Neural cell (in vitro differentiated cells): ENCODE measurements at regions not wholly inside any gene's neighbourhood (a gene's known extent, or its start where the extent isn't known, plus 50 kb on each side); places are given as distances from the start of the nearest gene placed in this dataset.

ENCODE experiments used
- H2AFZ ChIP-seq: fragments of 200-600, 300-800 bp; sonication (generic), shearing (Covaris generic); 2 replicates; pipeline ENCODE4 v1.6.0; 2014; ENCODE audit warnings: low read depth, mild to moderate bottlenecking, antibody characterized with exemption, low read length, moderate library complexity
- H3F3A ChIP-seq: fragments of 200-600 bp; shearing (Covaris generic); 2 replicates; pipeline ENCODE4 v1.6.1; 2016; ENCODE audit warnings: mild to moderate bottlenecking, moderate library complexity, mixed read lengths, antibody characterized with exemption, low read length; ENCODE audit not compliant: insufficient read depth, poor library complexity, severe bottlenecking
- H3K27ac ChIP-seq: fragments of 200-600, 300-800 bp; sonication (generic), shearing (Covaris generic); 2 replicates; pipeline ENCODE4 v1.5.1; 2014; ENCODE audit warnings: mild to moderate bottlenecking, low read length, moderate library complexity
- H3K27me3 ChIP-seq: fragments of 300-800, 200-600 bp; sonication (generic), shearing (Covaris generic); 2 replicates; pipeline ENCODE4 v1.6.0; 2014; ENCODE audit warnings: mild to moderate bottlenecking, low read depth, low read length, moderate library complexity; ENCODE audit not compliant: insufficient read depth
- H3K36me3 ChIP-seq: fragments of 300-800, 200-600 bp; sonication (generic), shearing (Covaris generic); 2 replicates; pipeline ENCODE4 v1.5.1; 2014; ENCODE audit warnings: mild to moderate bottlenecking, antibody characterized with exemption, low read length, moderate library complexity; ENCODE audit not compliant: insufficient read depth
- H3K4me2 ChIP-seq: fragments of 300-800, 200-600 bp; sonication (generic), shearing (Covaris generic); 2 replicates; pipeline ENCODE4 v1.6.0; 2014; ENCODE audit warnings: mild to moderate bottlenecking, low read length
- H3K4me3 ChIP-seq: fragments of 300-800, 200-600 bp; sonication (generic), shearing (Covaris generic); 2 replicates; pipeline ENCODE4 v1.5.1; 2014; ENCODE audit warnings: mild to moderate bottlenecking, low read length, moderate library complexity
- H3K79me2 ChIP-seq: fragments of 200-600 bp; shearing (Covaris generic); replicated peaks from 2 replicates; pipeline ENCODE4 v1.6.0; 2014; ENCODE audit warnings: mild to moderate bottlenecking, low read length, moderate library complexity; ENCODE audit not compliant: insufficient read depth
- H3K9ac ChIP-seq: fragments of 300-800, 200-600 bp; sonication (generic), shearing (Covaris generic); 2 replicates; pipeline ENCODE4 v1.6.1; 2016; ENCODE audit warnings: mild to moderate bottlenecking, low read length, mixed read lengths
- H3K9me2 ChIP-seq: fragments of 200-600 bp; shearing (Covaris generic); 2 replicates; pipeline ENCODE4 v1.6.1; 2016; ENCODE audit warnings: mild to moderate bottlenecking, low read length, mixed read lengths; ENCODE audit not compliant: insufficient read depth
- H3K9me3 ChIP-seq: fragments of 200-600, 300-800 bp; sonication (generic), shearing (Covaris generic); 2 replicates; pipeline ENCODE4 v1.6.1; 2016; ENCODE audit warnings: mild to moderate bottlenecking, mixed run types, low read length, moderate library complexity, mixed read lengths
- H4K20me1 ChIP-seq: fragments of 200-600 bp; shearing (Covaris generic); 2 replicates; pipeline ENCODE4 v1.6.1; 2016; ENCODE audit warnings: mild to moderate bottlenecking, mixed run types; ENCODE audit not compliant: insufficient read depth
- CTCF ChIP-seq: fragments of 450-650 bp; IDR thresholded peaks from 2 replicates; pipeline ENCODE4 v1.5.1; 2014; ENCODE audit warnings: antibody characterized with exemption, mild to moderate bottlenecking, moderate library complexity; ENCODE audit not compliant: poor library complexity, severe bottlenecking
- EP300 ChIP-seq: fragments of 450-650 bp; conservative IDR thresholded peaks from 2 replicates; pipeline ENCODE4 v1.6.1; 2014; ENCODE audit warnings: antibody characterized with exemption, mild to moderate bottlenecking, moderate library complexity; ENCODE audit not compliant: poor library complexity, severe bottlenecking
- EZH2 ChIP-seq: fragments of 200-600, 300-800 bp; shearing (Covaris generic), sonication (generic); IDR thresholded peaks from 2 replicates; pipeline ENCODE4 v1.6.1; 2014; ENCODE audit warnings: antibody characterized with exemption, low read length, borderline replicate concordance, mild to moderate bottlenecking; ENCODE audit not compliant: insufficient read depth, poor library complexity, severe bottlenecking
- MXI1 ChIP-seq: fragments of 450-650 bp; conservative IDR thresholded peaks from 2 replicates; pipeline ENCODE4 v1.6.1; 2014; ENCODE audit warnings: antibody characterized with exemption, mild to moderate bottlenecking; ENCODE audit not compliant: poor library complexity, severe bottlenecking
- POLR2AphosphoS5 ChIP-seq: IDR thresholded peaks from 2 replicates; pipeline ENCODE4 v1.6.1; 2012
- RAD21 ChIP-seq: fragments of 450-650 bp; conservative IDR thresholded peaks from 2 replicates; pipeline ENCODE4 v1.6.1; 2014; ENCODE audit warnings: antibody characterized with exemption, mild to moderate bottlenecking, moderate library complexity
- REST ChIP-seq: IDR thresholded peaks from 2 replicates; pipeline ENCODE4 v1.6.1; 2012; ENCODE audit warnings: borderline replicate concordance
- SMC3 ChIP-seq: fragments of 450-650 bp; conservative IDR thresholded peaks from 2 replicates; pipeline ENCODE4 v1.6.1; 2014; ENCODE audit warnings: antibody characterized with exemption, mild to moderate bottlenecking, moderate library complexity; ENCODE audit not compliant: poor library complexity
- TAF1 ChIP-seq: IDR thresholded peaks from 2 replicates; pipeline ENCODE4 v1.6.1; 2012; ENCODE audit warnings: low read depth

GRCh38 chr4:108533245-108533844, 87.0 kb upstream of the RPL34 start:
- Histone ChIP-seq H3K4me3 (no peak overlapping the region), H3K27ac (no peak overlapping the region), H2AFZ (no peak overlapping the region), H3K27me3 (no peaks in the 10 kb centered on the region), H3K9me2 (no peaks in the 10 kb centered on the region), H3F3A (no peaks in the 10 kb centered on the region), H4K20me1 (no peaks in the 10 kb centered on the region), H3K36me3 (no peaks in the 10 kb centered on the region), H3K4me2 (no peak overlapping the region), H3K79me2 (no peaks in the 10 kb centered on the region), H3K9me3 (no peaks in the 10 kb centered on the region), H3K9ac (no peak overlapping the region)
- no peak for TF ChIP-seq EP300
- no peak for TF ChIP-seq SMC3
- TF ChIP-seq REST = no peak
- TF ChIP-seq RAD21 = no peak
- TF ChIP-seq POLR2AphosphoS5 = no peak
- no peak for TF ChIP-seq MXI1
- no peak for TF ChIP-seq EZH2

GRCh38 chr4:108532738-108533137, 87.6 kb upstream of the RPL34 start:
- Histone ChIP-seq H3K79me2 (no peaks in the 10 kb centered on the region), H3K27me3 (no peaks in the 10 kb centered on the region), H3K4me2 (no peak overlapping the region), H3F3A (no peaks in the 10 kb centered on the region), H3K9ac (no peak overlapping the region), H3K9me2 (no peaks in the 10 kb centered on the region), H3K27ac (no peak overlapping the region), H3K4me3 (no peak overlapping the region), H4K20me1 (no peaks in the 10 kb centered on the region), H3K9me3 (no peaks in the 10 kb centered on the region), H3K36me3 (no peaks in the 10 kb centered on the region), H2AFZ (no peak overlapping the region)
- TF ChIP-seq MXI1 (no peak), POLR2AphosphoS5 (no peak), REST (no peak), EP300 (no peak), TAF1 (no peak), SMC3 (no peak), CTCF (no peak), RAD21 (no peak), EZH2 (no peak)
